Stimulated activated CD4-positive, alpha-beta T cell treated with anti-CD3 and anti-CD28 coated beads, Interleukin-4, amount 100 ng/mL, for 24 hours (primary cell): ENCODE measurements at regions not wholly inside any gene's neighbourhood (a gene's known extent, or its start where the extent isn't known, plus 50 kb on each side); places are given as distances from the start of the nearest gene placed in this dataset.
"Not testable (repeated sequence)": the region's sequence is repeated elsewhere in the genome, so short reads cannot be mapped to it uniquely, and the experiment has no call there.

ENCODE experiments used
- DNase-seq: peaks from one replicate; pipeline ENCODE4 v3.0.0-alpha.2; 2020

DNA sequence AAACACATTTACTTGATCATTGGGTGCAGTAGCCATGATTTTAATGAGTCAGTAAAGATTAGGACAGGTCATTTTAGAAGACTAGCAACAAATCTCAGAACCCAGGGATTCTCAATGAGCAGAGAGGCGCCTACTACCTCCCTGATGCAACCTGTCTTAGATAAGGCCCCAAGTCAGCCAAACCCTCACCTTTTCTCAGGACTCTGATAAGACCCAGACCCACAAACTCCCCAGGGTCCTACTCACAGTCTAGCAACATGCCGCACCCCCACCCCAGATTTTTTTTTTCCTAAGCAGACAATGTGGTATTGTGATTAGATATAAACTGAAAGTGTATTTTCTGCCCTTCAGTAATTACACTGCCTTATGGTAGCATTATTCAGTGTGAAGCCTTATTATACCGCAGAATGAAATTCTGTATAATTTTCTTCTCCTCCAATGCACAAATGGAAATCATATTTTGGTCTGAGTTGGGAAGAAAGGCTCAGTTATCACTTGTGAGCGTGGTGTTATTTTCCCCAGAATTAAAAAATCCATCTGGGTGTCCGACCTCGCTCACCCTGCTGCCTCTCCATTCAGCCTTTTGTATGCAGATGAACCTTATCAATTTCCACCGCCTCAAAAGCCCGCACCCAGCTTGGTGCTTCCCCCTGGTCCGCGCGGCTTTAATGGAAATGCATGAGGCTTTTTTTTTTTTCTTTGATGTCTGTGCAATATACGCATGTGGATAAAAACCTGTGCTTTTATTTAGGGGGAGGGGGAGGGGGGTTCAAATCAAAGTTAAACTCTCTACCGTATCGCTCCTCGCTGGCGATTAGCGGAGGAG, 122.0 kb upstream of the SOX14 start:
- DNase-seq: no peak

DNA sequence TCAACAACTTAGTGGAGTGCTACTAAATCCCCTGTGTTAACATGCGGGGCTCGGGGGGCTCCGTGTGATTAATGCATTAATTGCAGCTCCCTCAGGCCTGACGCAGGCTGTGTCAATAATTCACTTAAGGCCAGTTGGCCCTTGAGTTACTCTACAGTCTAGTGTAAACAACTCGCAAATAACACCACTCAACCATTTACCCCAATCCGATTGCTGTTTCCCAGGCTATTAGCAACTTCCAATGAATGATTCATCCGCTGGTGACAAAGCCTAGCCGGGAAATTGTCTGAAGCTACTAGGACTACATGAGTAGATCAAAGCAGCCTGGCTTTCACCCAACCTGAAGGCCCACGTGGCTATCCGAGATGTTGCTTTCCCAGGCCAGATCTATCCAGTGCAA, 121.3 kb upstream of the SOX14 start:
- no peak for DNase-seq

DNA sequence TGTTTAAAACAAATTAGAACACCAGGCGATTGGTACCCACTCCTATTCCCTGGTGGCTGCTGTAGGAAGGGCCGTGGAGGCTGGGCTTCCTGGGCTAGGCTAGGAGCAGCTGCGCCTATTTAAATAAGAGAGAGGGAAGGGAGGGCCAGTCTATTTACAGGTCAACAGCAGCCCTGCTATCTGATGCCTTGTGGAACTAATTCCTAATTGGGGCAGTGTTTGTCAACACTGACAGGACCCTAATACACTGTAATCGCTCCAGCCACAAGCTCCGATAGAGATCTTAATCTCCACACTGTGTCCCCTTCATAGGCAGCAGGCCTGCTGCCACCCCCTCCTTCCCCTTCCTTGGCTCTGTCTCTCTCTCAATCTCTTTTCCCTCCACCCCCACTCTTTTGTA, 116.9 kb upstream of the SOX14 start:
- no peak for DNase-seq

DNA sequence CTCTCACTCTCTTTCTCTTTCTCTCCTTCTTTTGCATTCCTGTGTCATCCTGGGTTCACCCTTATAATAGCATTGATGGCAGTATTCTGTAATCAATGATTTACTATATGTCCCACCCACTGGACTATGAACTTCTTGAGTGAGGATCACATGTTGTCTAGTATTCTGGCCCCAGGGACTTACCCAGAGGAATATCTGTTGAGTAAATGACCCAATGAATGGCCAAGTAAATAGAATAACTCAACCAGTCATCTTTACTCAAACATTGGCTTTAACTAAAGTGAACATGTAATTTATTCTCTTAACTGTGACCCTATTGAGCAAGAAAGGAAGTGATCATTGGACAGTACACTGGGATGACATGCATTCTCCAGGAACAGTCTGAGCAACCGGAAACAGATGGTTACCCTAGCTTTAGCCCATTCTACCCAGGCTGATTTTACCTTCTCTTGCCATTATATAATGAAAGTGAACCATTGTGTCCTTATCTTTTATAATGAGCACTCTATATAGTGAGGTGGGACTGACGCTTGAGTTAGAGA, 94.5 kb upstream of the SOX14 start:
- no peak for DNase-seq

DNA sequence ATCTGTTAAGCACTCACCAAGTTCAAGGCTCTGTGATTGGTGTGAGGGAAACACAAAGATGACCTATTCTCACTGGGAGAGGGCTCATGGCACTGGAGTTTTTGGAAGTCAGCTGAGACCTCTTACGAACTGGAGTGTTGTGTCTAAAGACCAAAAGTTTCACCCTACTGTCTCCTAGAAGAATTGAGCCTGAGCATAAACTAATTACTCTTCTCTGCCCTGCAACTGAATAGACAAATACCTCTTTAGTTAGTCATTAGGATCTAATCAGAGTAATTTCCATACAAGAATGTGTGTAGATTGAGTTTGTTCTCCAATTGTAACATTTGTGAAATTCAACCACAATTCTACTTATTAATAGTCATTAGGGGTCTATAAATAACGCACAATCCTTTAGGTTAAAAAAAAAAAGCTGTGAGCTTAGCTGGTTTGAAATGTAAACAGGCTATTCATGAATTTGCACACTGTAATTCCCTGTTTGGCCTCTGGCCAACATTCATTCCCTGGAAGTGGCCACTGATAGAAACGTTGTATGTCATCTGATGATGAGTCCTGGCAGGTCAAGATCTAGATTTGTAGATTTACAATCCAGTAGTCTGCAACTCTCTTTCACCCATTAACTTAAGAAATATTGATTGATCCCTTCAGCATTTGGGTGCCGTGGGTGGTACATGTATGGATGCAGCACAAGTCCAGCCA, 76.8 kb upstream of the SOX14 start:
- DNase-seq: no peak

DNA sequence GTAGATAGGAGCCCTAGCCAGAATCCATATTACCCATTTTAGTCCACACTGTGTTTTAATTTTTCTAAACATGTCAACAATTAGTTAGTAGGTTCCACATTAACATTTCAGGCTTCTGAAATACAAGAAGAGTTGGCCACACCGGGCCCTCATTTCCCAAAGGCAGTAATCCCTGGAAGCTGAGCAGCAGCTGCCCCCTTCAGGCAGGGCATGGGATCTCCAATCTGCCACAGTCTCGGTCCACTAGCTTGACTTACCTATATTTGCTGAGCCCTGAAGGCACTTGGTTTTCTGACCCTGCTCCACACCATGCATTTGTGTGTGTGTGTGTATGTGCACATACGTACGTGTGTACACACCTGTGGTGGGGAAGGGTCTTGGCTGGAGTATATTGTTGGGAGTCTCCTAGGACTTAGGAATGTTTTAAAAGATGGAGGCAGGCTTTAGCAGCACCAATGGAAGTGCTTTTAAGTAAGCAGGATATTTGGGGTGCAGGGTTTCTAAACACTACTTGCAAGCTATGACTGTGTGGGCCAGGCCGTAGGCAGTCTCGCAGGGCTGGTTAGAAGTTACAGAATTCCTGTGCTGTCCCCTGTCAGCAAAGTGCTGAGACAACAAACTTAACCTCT, 71.2 kb upstream of the SOX14 start:
- DNase-seq: no peak

DNA sequence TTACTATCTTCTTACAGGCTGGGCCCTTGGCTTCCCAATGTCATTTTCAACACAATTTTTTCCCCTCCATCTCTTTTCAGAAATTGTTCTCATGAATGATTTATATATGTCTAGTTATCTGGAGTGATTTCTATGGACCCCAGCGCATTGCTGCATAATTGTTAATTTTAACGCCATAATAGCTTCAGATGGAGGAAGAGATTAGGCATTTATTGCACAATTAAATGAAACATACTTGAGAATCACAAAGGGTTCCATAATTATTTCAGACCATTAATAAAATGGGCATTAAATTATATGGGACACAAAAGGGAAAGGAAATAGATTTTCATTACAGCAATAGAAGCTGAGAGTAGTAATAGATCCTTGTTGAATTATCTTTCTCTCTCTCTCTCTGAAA, 70.3 kb upstream of the SOX14 start:
- DNase-seq: no peak

DNA sequence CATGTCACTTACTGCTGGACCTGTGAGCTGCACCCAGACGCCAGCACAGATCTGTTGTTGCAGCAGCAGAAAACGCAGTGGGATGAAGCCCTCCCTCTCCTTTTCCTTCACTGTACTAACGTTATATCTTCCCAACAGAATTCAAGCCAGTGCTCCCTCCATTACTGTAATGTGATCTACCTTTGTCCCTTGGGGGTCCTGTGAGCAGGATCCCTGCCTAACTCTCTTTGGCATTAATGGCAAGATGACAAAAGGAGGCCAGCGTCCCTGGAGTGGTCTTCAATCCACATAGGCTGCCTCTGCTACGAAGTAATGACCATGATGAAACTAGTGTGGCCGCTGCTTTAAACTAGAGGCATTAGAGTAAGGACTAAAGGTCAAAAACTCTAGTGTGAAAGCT, 69.3 kb upstream of the SOX14 start:
- DNase-seq: no peak

DNA sequence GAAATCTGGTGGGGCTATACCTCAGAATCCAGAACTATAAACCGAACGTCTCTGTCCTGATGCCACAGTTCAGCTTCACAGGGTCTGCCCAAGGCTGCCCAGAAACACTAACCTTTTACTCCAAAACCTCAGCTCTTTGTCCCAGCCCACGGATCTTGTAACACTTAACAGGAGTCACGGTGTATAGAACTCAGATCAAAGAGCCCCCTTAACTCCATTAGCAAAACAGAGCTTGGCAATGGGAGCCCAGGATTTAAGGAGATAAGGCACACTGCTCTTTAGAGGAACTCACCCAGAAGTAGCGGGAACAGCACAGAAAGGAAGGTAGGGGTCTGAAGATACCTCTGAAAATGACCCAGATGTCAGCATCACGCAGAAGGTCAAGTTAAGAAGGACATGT, 68.8 kb upstream of the SOX14 start:
- no peak for DNase-seq

DNA sequence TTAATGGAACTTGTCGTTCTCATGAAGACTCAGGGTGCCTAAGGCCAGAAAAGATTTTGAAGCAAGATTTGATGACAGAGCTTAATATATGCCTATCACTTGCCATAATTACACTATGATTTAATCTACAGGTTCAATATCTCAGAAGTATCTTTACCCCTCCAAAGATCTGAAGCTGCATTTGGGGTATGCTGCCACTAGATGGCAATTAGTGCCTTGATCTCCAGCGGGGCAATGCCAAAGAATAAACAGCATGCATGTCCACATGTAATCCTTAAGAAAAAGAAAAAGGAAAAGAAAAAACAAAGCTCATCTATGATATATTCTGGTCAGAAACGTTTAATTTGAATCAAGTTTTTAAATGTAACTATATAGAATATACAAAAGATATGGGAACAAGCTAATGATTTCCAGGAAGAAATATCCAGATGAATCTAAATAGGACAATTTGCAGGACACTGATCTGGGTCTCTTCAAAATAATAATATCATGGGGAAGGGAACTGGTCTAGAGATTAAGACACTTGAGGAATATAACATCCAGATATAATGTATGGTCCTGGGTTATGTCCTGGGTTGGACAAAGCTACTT, 55.0 kb upstream of the SOX14 start:
- no peak for DNase-seq

DNA sequence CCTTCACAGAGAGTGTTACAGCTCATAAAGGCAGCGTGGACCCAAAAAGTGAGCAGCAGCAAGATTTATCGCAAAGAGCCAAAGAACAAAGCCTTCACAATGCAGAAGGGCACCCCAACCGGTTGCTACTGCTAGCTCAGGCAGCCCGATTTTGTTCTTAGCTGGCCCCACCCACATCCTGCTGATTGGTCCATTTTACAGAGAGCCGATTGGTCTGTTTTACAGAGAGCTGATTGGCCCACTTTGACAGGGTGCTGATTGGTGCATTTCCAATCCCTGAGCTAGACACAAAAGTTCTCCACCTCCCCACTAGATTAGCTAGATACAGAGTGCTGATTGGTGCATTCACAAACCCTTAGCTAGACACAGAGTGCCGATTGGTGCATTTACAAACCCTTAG, 50.1 kb upstream of the SOX14 start:
- DNase-seq: not testable (repeated sequence)
